Gastrocnemius medialis (tissue), 4 donors: ENCODE measurements at regions not wholly inside any gene's neighbourhood (a gene's known extent, or its start where the extent isn't known, plus 50 kb on each side); places are given as distances from the start of the nearest gene placed in this dataset.

Experiments
- ATAC-seq, 2 donors: fragments of 150-250 bp; one replicate each; pipeline ENCODE4 v1.9.1; 2016
- DNase-seq, 2 donors: peaks; one replicate each; pipeline ENCODE4 v3.0.0-alpha.2; 2019
- H3K27ac ChIP-seq, 4 donors: fragments of 200-600 bp; sonication (generic); 1 replicate in 1 of 4; 2 replicates in 3 of 4; pipeline ENCODE4 v1.5.1; 2016 to 2018; ENCODE audit warnings: mild to moderate bottlenecking in 2 of 4, moderate library complexity in 1 of 4
- H3K27me3 ChIP-seq, 3 donors: fragments of 200-600 bp; sonication (generic) in 2 of 3; 1 replicate in 1 of 3; 2 replicates in 2 of 3; pipeline versions ENCODE4 v1.5.1 to v1.6.0; 2016 to 2019; ENCODE audit warnings: mild to moderate bottlenecking in 1 of 3, moderate library complexity in 1 of 3
- H3K36me3 ChIP-seq, 2 donors: fragments of 200-600 bp; sonication (generic) in 1 of 2; one replicate each; pipeline ENCODE4 v1.5.1; 2017 to 2018
- H3K4me1 ChIP-seq, 2 donors: fragments of 200-600 bp; sonication (generic) in 1 of 2; one replicate each; pipeline ENCODE4 v1.5.1; 2016 to 2017; ENCODE audit warnings: mild to moderate bottlenecking in 2 of 2
- H3K4me3 ChIP-seq, 4 donors: fragments of 200-600 bp; sonication (generic) in 3 of 4; 1 replicate in 1 of 4; 2 replicates in 3 of 4; pipeline ENCODE4 v1.5.1; 2016 to 2019; ENCODE audit warnings: mild to moderate bottlenecking in 2 of 4
- H3K9me3 ChIP-seq, 3 donors: fragments of 200-600 bp; sonication (generic) in 2 of 3; 1 replicate in 1 of 3; 2 replicates in 2 of 3; pipeline ENCODE4 v1.5.1; 2016 to 2019
- POLR2A ChIP-seq, 2 donors: fragments of 450-650 bp; IDR thresholded peaks; one replicate each; pipeline ENCODE4 v1.6.1; 2017; ENCODE audit warnings: antibody characterized with exemption in 2 of 2, mild to moderate bottlenecking in 2 of 2, moderate library complexity in 2 of 2
- in situ Hi-C, 4 donors: fragments of 200-750 bp; cut with MboI; loops; one replicate each; pipeline versions ENCODE4 v1.15.0 to v1.8.0; 2017; ENCODE audit warnings: low sequenced_read_pairs in 4 of 4
- intact Hi-C: fragments of 100-400 bp; cut with DNase I; formaldehyde crosslinking; loops from one replicate; pipeline ENCODE4 v1.15.1; 2023; ENCODE audit warnings: low total_unique reads
- TF ChIP-seq, protein P1 (sequence below), 5 experiments: fragments of 450-650 bp in 3 of 5; fragments of 200-600 bp in 2 of 5; sonication (generic) in 2 of 5; IDR thresholded peaks in 4 of 5; conservative IDR thresholded peaks in 1 of 5; 1 replicate in 4 of 5; 2 replicates in 1 of 5; pipeline ENCODE4 v1.5.1; 2016 to 2019; ENCODE audit warnings: antibody characterized with exemption in 5 of 5, mild to moderate bottlenecking in 3 of 5, moderate library complexity in 3 of 5

DNA sequence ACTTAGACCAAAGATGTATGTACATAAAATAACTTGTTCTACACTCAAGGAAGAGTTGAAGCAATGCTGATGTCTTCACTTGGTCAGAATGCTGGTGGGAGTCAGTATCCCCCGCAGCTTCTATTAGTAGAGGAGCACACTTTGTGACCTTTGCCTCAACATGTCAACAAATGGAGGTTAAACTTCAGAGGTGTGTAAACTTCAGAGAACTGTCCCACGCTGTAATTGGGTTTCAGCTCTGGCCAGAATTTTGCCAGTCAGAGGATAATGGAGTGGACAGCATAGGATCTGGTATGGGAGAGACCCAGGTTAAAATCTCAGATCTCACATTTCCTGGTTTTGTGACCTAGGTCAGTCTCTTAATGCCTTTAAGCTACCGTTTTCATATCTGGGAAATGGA is 107.6 kb upstream of the ZNF644 start:
- Histone ChIP-seq H3K36me3 (no peaks in the 10 kb centered on the region), H3K9me3 (no peaks in the 10 kb centered on the region), H3K4me3 (no peak overlapping the region), H3K4me1 (no peaks in the 10 kb centered on the region), H3K27ac (no peak overlapping the region), H3K27me3 (no peaks in the 10 kb centered on the region)
- ATAC-seq = no peak
- DNase-seq = no peak
- no peak for TF ChIP-seq POLR2A (IDR thresholded peaks at IDR 0.05)
- TF ChIP-seq, protein P1, sequence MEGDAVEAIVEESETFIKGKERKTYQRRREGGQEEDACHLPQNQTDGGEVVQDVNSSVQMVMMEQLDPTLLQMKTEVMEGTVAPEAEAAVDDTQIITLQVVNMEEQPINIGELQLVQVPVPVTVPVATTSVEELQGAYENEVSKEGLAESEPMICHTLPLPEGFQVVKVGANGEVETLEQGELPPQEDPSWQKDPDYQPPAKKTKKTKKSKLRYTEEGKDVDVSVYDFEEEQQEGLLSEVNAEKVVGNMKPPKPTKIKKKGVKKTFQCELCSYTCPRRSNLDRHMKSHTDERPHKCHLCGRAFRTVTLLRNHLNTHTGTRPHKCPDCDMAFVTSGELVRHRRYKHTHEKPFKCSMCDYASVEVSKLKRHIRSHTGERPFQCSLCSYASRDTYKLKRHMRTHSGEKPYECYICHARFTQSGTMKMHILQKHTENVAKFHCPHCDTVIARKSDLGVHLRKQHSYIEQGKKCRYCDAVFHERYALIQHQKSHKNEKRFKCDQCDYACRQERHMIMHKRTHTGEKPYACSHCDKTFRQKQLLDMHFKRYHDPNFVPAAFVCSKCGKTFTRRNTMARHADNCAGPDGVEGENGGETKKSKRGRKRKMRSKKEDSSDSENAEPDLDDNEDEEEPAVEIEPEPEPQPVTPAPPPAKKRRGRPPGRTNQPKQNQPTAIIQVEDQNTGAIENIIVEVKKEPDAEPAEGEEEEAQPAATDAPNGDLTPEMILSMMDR (IDR thresholded peaks at IDR 0.05 in 4 of 5, conservative IDR thresholded peaks at IDR 0.05 in 1 of 5) = no peak
- in situ Hi-C loops = no loop called here
- intact Hi-C loops = no loop called here

DNA sequence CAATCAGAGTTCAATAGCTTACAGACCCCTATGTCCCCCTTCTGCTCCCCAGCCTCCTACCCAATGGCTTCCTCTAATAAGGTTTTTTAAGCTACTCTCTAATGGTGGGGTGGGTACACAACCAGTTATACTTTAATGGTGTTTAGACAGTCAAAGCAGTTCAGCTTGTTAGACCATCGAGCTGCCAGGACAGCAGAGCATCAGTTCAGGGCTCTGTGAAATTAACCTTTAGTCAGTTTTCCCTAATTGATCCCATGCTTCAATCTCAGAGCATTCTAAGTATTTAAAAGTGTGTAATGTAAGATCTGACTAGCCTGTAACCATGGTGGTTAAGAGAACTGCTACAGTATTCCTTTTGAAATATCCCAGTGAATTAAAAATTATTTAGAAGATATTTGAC is 107.2 kb upstream of the ZNF644 start:
- Histone ChIP-seq H3K4me1 (no peaks in the 10 kb centered on the region), H3K36me3 (no peaks in the 10 kb centered on the region), H3K27ac (no peak overlapping the region), H3K4me3 (no peak overlapping the region), H3K27me3 (no peaks in the 10 kb centered on the region), H3K9me3 (no peaks in the 10 kb centered on the region)
- in situ Hi-C loops (no loop called here), intact Hi-C loops (no loop called here)
- ATAC-seq = no peak
- TF ChIP-seq POLR2A (IDR thresholded peaks at IDR 0.05) = no peak
- TF ChIP-seq, protein P1 (IDR thresholded peaks at IDR 0.05 in 4 of 5, conservative IDR thresholded peaks at IDR 0.05 in 1 of 5) = no peak
- DNase-seq = no peak

DNA sequence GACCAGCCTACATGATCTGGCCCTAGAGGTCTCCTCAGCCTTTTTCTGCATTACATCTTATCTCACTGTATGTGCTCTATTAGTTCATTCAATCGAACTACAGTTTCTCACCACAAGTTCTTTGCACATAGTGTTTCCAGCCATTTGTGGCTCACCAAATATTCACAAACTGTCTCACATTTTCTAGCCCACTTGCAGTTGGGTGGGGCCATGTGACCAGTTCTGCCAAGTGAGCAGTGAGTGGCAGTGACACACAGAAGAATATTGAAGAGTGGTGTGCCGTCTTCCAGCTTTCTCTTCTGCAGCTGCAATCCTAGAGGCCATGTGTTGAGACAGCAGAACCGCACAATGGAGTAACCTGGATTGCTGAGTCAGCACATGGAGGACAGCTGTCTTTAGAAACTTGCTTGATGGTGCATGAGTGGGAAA is 103.2 kb upstream of the ZNF644 start:
- no peaks in the 10 kb centered on the region for H3K27me3 ChIP-seq
- DNase-seq = peak; percentile 8 to 25
- intact Hi-C loops (no loop called here), in situ Hi-C loops (no loop called here)
- TF ChIP-seq, protein P1 (IDR thresholded peaks at IDR 0.05 in 4 of 5, conservative IDR thresholded peaks at IDR 0.05 in 1 of 5) = no peak
- no peak for TF ChIP-seq POLR2A (IDR thresholded peaks at IDR 0.05)
- H3K36me3 ChIP-seq = no peaks in the 10 kb centered on the region
- H3K9me3 ChIP-seq = no peaks in the 10 kb centered on the region
- no peak overlapping the region for H3K27ac ChIP-seq
- ATAC-seq = no peak
- H3K4me3 ChIP-seq = no peak overlapping the region
- H3K4me1 ChIP-seq = no peaks in the 10 kb centered on the region

DNA sequence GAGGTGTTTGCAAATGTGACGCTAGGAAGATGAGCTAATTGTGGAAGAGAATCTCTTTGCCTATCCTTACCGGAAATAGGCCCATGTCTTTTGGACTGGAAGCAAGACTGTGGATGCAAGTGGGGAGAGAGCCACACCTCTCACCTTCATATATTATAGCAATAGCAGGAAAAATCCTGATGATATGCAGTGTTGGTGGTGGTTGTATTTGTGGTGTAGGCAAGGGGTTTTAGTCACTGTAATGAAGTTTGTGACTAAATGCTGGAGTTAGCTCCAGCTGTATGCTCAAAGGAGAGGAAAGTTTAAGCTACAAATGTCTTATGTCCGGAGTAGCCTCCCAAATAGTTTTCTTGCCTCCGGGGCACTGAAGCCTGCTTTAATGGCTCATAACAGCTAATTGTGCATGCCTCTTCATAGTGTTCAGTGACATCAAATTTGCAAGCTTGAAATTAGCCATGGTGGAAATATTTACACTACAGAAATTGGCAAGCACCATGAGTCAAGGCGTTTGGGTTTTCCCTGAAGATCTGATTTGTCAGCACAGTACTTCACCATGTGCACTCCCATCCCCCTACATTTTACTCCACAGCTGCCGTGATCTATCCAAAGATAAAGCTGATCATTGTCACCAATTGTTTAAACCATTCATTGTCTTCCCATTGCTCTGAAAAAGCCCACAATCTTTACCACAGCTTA is 102.6 kb upstream of the ZNF644 start:
- Histone ChIP-seq H3K27ac (no peak overlapping the region), H3K36me3 (no peaks in the 10 kb centered on the region), H3K9me3 (no peaks in the 10 kb centered on the region), H3K4me1 (no peaks in the 10 kb centered on the region), H3K4me3 (no peak overlapping the region), H3K27me3 (no peaks in the 10 kb centered on the region)
- intact Hi-C loops (no loop called here), in situ Hi-C loops (no loop called here)
- ATAC-seq (no peak), DNase-seq (no peak)
- TF ChIP-seq, protein P1 (IDR thresholded peaks at IDR 0.05 in 4 of 5, conservative IDR thresholded peaks at IDR 0.05 in 1 of 5) = no peak
- no peak for TF ChIP-seq POLR2A (IDR thresholded peaks at IDR 0.05)

DNA sequence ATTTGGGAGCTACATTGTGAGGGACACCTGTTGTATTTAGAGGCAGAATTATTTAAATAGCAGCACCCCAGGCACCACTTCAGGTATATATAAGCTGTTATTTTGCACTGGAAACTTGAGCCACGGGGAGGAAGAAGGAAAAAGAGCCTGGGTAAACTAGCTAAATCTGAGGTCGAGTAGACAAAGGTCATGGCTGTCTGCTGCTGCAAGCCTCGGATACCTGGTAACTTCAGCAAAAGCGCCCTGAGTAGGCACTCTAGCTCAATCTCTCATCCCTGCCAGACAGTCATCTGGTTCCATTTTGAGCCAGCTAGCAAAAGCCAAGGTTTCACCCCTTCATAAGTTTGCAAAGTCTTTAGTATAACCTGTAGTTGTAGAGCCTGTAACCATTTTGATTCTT is 101.9 kb upstream of the ZNF644 start:
- no peak for ATAC-seq

More for the DNA sequence above, 101.9 kb upstream of the ZNF644 start:
- intact Hi-C loops (no loop called here), in situ Hi-C loops (no loop called here)
- no peak for DNase-seq
- no peaks in the 10 kb centered on the region for H3K27me3 ChIP-seq
- H3K9me3 ChIP-seq = no peaks in the 10 kb centered on the region
- no peaks in the 10 kb centered on the region for H3K4me1 ChIP-seq
- no peaks in the 10 kb centered on the region for H3K36me3 ChIP-seq
- H3K27ac ChIP-seq = no peak overlapping the region
- no peak overlapping the region for H3K4me3 ChIP-seq
- no peak for TF ChIP-seq POLR2A (IDR thresholded peaks at IDR 0.05)
- TF ChIP-seq, protein P1 (IDR thresholded peaks at IDR 0.05 in 4 of 5, conservative IDR thresholded peaks at IDR 0.05 in 1 of 5) = no peak
